ENCODE measurements at regions not wholly inside any gene's neighbourhood (a gene's known extent, or its start where the extent isn't known, plus 50 kb on each side); places are given as distances from the start of the nearest gene placed in this dataset.

- Mint-ChIP-seq H3K36me3 (ENCODE audit: low read depth) (peaks cover 47% of the 10 kb centered on the region), H3K27ac (no peak overlapping the region), H3K4me1 (peaks cover 35% of the 10 kb centered on the region), H3K27me3 (ENCODE audit: insufficient read depth, low read depth, poor library complexity) (no peaks in the 10 kb centered on the region), H3K4me3 (no peak overlapping the region), H3K9me3 (no peaks in the 10 kb centered on the region)
- no peak overlapping the region for H3K4me3 ChIP-seq
- no peaks in the 10 kb centered on the region for H3K79me2 ChIP-seq (replicated peaks; ENCODE audit: insufficient read depth)
- no peak overlapping the region for H3K27ac ChIP-seq (ENCODE audit: low read depth)
- TF ChIP-seq JUNB (IDR thresholded peaks at IDR 0.05; ENCODE audit: unreplicated experiment): no peak
- no peak for TF ChIP-seq ZNF462 (CRISPR knock-in tag; IDR thresholded peaks at IDR 0.05)
- no peak for TF ChIP-seq ETS1 (IDR thresholded peaks at IDR 0.05)
- no peak for TF ChIP-seq REST (IDR thresholded peaks at IDR 0.05; ENCODE audit: unreplicated experiment)
- TF ChIP-seq CREB1 (CRISPR knock-in tag; IDR thresholded peaks at IDR 0.05; ENCODE audit: low read depth): no peak
- TF ChIP-seq ZNF331 (CRISPR knock-in tag; IDR thresholded peaks at IDR 0.05; ENCODE audit: low read depth): no peak
- TF ChIP-seq CTCF (conservative IDR thresholded peaks at IDR 0.05; ENCODE audit: low read depth in 2 of 2): no peak
- H3K9me2 ChIP-seq (ENCODE audit: insufficient read depth): no peaks in the 10 kb centered on the region
- H4K20me1 ChIP-seq (replicated peaks; ENCODE audit: insufficient read depth): no peaks in the 10 kb centered on the region
- peaks cover 2% of the 10 kb centered on the region for H3K4me1 ChIP-seq (ENCODE audit: insufficient read depth)
- no peak for ATAC-seq
- no peak for DNase-seq (ENCODE audit: low spot score)
- H2AFZ ChIP-seq: no peak overlapping the region
- H3K36me3 ChIP-seq (ENCODE audit: insufficient read depth): no peaks in the 10 kb centered on the region; the same call in 1 of the 2 replicates
- H3F3A ChIP-seq (replicated peaks; ENCODE audit: low read depth): no peaks in the 10 kb centered on the region
- H3K27me3 ChIP-seq (ENCODE audit: insufficient read depth): no peaks in the 10 kb centered on the region
- no peak overlapping the region for H3K4me2 ChIP-seq
Measured at GRCh38 chr11:92844197-92844596, 125.3 kb upstream of the MTNR1B start.

Measured in GM23338 (cell line).